COLO668 (cell line): ENCODE measurements at regions not wholly inside any gene's neighbourhood (a gene's known extent, or its start where the extent isn't known, plus 50 kb on each side); places are given as distances from the start of the nearest gene placed in this dataset.

Experiments
- DNase-seq: peaks from one replicate; lab custom pipeline; 2025; ENCODE audit not compliant: unreplicated experiment; lab: John Stamatoyannopoulos, UW

DNA sequence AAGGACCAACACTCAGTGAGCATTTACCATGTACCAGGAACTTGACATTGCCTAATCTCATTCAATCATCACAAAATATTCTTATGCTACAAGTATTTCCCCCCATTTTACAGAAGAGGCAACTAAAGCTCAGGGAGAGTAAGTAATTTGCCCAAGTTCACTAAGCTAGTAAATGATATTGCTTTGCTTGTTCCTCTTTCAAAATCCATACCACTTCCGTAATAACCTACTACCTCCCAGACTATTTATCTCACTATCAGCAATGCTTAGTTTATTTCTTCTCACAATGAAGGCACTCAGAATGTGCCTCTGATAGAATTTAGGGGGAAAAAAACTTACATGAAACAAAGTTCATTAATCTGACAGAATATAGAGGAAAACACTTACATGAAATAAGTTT lies 1070.9 kb upstream of the FANCL start:
- DNase-seq = no peak

GRCh38 chr2:59308108-59308507 lies 1067.0 kb upstream of the FANCL start:
- DNase-seq = no peak

DNA sequence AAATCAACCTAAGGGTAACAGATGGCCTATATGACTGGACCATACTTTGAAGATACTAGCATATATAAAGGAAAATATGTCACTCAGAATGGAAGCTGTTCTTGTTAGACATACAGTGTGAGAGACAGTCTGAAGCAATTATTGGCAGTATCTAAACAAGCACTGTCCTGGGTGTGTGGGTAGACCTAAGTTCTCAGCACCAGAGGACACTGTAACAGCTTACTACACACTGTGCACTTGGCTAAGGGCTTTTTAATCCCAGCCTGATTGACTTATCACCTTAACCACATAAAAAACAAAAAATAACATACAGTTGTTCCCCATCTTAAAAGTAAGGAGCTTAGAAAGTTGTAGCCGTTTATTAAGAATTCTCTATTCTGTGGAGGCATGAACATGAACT lies 1066.1 kb upstream of the FANCL start:
- no peak for DNase-seq

- DNase-seq = no peak
Observed at GRCh38 chr2:59303272-59303671, 1062.1 kb upstream of the FANCL start.

- DNase-seq = no peak
Observed at GRCh38 chr2:59302683-59303082, 1061.6 kb upstream of the FANCL start.

GRCh38 chr2:59301466-59302402 lies 1060.6 kb upstream of the FANCL start:
- peak; percentile 6 for DNase-seq

DNA sequence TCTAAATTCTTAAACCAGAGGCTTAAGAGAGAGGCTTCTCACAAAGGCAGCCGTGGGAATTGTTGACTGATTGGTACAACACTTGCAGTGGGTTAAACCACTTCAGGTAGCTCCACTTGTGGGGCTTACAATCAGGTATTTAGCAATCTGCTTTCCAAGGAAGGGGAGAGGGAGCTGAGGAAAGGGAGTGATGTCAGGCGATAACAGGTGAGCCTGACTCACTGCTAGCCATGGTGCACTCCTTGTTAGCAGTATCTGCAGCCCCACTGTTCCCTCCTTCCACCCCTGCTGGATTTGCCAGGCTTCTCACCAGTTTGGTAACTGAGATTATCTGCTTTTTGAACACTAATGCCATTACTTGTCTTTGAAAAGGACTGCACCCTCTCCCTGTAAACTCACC lies 1056.7 kb upstream of the FANCL start:
- no peak for DNase-seq

DNA sequence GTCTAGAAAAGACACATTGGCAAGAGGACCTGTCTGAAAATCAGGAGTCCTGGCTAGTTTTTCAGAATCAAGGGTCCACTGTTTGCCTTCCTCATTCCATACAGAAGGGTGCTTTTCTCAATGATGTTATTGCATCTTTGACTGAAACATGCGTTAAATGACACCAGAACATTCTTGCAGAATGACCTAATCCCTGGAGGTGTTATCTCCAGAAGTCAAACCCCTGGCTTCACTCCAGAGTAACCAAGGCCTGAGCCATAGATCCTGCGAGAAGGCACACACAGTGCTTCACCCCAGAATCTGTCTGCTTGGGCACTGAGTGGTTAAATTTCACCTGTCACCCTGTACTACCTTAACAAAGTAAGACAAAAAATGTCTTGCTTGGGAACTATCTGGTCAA lies 1055.2 kb upstream of the FANCL start:
- no peak for DNase-seq

DNA sequence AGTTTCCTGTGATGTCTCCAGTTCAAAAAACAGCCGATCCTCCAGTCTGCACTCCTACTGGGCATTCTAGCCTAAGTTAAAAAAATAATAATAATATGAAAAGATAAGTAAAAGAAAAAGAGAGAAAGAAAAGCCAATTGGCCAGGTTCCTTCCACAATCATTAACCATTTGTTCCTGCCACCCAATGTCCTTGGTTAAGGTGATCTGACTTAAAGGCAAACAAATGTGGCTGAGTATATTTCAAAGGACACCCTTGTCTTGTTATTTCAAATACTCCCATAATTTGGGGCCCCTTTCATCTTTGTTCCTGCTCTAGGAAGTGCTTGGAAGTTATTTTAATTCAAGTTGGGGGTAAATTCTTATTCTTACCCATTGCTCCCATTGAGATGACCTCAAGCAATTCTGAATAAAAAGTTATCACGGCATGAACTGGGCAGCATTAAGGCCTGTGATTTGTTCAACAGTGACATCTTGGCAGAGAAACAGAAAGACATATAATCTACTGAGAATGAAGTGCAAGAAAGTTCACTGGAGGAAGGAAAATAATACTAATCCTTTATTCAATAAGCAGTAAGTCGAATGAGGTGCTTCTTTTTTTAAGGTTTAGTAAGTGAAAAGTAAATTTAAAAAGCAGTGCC lies 1054.5 kb upstream of the FANCL start:
- DNase-seq = no peak

- DNase-seq = no peak
Observed at GRCh38 chr2:59288771-59289170, 1047.6 kb upstream of the FANCL start.

DNA sequence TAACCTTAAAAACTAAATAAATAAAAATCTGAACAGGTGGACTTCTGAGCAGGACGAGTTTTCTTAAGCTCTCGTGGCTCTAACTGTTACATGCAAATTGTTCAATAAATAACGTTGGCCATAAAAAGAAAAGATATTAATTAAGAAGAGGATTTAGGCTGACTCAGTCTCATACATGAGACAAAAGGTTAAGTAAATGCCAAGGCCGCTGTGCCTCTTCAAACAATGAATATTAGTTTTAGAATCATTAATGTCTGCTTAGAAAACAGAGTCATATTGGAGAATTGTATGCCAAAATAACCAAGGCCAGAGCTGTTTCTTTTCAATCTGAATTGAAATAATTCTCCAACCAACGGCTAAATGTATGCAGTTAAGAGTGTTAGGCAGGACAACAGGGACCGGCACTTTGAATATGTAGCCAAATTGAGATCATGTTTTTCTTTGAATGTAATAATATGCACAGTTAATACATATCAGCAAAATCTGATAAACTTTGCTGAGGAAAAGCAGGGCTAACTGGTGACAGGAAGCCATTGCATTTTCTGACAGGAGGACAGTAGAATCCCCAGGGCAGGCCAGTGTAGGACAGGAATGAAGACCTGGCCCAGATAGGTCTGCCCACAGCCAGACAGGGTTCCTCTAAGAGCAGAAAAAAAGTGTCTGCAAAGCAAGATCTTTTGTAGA lies 1041.4 kb upstream of the FANCL start:
- DNase-seq = no peak

- no peak for DNase-seq
Observed at GRCh38 chr2:59277671-59278070, 1036.5 kb upstream of the FANCL start.

GRCh38 chr2:59276917-59277316 lies 1035.8 kb upstream of the FANCL start:
- DNase-seq = no peak

DNA sequence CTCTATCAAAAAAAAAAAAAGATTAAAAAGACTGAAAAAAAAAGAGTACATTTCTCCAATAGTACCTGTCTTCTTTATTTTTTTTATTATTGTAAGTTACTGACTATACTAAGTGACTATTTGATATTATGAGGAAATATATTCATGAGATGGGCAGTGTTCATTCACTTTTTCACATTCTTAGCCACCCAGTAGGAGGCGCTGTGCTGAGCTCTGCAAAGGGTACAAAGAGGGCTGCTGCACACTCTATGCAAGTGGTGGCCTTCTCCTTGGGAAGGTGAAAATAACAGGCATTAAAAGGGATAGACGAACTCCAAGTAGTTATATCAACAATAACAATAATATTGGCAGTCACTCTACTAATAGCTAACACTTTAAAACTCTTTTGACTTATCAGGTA lies 1034.9 kb upstream of the FANCL start:
- no peak for DNase-seq

DNA sequence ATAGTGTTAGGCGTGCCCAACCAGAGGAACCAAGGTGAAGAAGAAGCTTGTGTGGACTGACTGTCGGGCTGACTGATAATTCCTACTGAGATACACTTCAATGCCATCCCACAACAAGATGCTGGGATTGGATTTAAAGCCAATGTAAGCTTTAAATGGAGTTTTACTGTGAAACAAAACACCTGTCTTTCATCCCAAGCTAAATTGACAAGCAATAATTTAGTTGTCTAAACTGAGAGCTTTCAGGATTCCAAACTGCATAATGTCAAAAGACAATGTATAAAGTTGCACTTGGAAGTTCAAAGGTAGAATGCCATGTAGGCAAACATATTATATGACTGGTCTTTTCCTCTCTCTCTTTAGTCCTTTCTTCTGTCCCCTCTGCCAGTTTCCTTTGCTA lies 1025.3 kb upstream of the FANCL start:
- DNase-seq = no peak

- DNase-seq = no peak
Observed at GRCh38 chr2:59259913-59260312, 1018.8 kb upstream of the FANCL start.

GRCh38 chr2:59256290-59256689 lies 1015.2 kb upstream of the FANCL start:
- DNase-seq = no peak

DNA sequence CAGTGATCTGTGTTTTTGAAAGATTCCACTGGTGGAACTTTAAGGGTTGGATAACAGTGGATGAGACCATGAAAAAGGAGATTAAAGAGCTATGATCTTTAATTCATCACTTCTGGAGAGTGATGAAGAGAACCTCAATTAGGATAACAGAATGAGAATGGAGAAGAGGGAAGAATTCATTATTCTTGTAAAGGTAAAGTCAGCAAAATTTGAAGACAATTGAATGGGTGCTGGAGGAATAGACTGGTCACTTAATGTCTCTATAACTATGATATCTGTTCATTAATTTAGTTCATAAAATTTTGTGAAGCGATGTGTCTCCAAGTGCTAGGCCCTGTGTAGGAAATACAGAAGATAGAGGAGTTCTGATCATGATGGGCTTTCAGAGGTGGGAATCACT lies 1013.2 kb upstream of the FANCL start:
- DNase-seq = no peak

DNA sequence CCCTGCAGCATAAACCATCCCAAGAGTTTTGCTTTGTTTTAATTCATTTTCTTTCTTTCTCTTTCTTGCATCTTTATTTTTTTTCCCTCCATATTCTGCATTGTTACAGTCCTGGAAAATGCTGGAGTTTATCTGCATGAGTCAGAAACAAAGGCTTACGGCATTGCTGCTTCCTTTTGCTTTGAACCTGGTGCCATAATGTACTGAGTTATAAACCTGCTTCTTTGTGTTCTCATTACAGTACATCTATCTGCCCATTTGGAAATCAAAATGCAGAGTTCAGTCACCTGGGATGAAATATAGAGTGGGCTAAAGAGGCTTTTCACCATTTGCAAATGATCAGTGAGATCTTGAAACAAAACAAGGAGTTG lies 1009.2 kb upstream of the FANCL start:
- no peak for DNase-seq

GRCh38 chr2:59249441-59250306 lies 1008.5 kb upstream of the FANCL start:
- DNase-seq = peak; percentile 18

DNA sequence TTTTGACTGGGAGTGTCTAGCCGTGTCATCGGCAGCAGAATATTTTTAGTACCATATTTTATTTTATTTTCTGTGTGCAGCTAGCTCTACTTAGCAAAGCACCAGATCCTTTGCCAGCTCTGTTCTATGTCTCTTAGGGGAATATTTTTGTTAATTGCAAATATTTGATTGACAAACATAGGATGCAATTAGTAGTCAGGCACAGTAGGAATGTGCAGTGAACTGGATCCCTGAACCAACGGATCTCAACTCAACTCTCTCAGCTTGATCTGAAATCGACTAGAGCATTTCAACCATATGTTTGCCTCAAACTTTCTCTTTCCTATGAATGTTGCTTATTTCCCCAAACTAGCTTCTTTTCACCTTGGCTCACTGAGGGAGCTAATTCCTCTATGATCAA lies 998.0 kb upstream of the FANCL start:
- DNase-seq = no peak
